Left cardiac atrium (tissue), 4 donors: ENCODE measurements at regions not wholly inside any gene's neighbourhood (a gene's known extent, or its start where the extent isn't known, plus 50 kb on each side); places are given as distances from the start of the nearest gene placed in this dataset.
A peak's percentile ranks its signal among the peaks of the same experiment; 100 is the strongest.
"Not testable (repeated sequence)": the region's sequence is repeated elsewhere in the genome, so short reads cannot be mapped to it uniquely, and the experiment has no call there.

Experiments
- ATAC-seq, 2 donors: fragments of 200-7000 bp; cut with Tn5 transposase; one replicate each; pipeline ENCODE4 v1.9.1; 2020; ENCODE audit warnings: mild to moderate bottlenecking in 2 of 2, moderate library complexity in 2 of 2
- DNase-seq: peaks from one replicate; pipeline ENCODE4 v3.0.0-alpha.2; 2020
- intact Hi-C, 2 donors: fragments of 100-400 bp; cut with DNase I; formaldehyde crosslinking; loops; one replicate each; pipeline versions ENCODE4 v1.14.1 to v1.15.1; 2022 to 2023
- donor health status: DM: no; HTN: yes; CAD: no.
- donor health status: DM: no; HTN: yes; CAD: no; lungs with severe emphysema.
- donor health status: DM: yes; HTN: yes; CAD: no.
- donor health status: Dilated cardiomyopathy.

- intact Hi-C loops, ATAC-seq, DNase-seq: not testable (repeated sequence)
Measured at GRCh38 chr1:101600615-101601014, 363.8 kb downstream of the S1PR1 start.

DNA sequence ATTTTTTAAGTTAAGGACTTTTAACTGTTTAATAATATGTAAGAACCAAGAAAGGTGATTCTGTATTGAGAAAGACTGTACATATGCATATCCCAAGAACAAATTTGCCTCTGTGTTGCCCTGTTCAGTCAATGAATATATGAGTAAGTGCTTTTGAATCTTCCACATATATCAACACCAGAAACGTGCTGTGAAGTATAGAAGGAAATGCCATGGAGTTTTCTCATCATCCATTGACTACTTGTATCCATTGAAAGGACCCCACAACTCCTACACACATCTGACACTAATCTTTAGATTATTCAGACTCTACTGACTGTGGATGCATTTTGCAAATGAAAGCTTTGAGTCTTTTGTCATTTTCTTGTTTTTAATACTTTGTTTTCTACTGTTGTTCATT is 366.9 kb downstream of the S1PR1 start:
- no peak for DNase-seq
- intact Hi-C loops: no loop called here
- ATAC-seq: no peak

DNA sequence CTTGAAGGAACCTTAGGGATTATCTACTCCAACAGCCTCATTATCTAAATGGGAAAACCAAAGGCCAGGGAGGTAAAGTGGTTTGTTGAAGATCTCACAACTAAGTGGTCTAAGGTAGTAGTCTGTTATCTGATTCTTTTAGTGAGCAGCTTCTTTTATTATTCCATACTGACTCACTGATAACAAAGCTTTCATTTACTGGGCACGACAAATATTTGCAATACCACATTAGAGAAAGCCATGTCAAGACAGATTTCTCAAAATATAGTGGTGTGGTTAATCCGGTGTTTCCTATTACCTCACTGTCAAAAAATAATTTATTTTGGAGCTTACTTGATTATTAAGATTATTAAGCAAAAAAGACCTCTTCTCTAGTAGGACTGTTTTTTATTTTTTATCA is 369.1 kb downstream of the S1PR1 start:
- DNase-seq (no peak), ATAC-seq (no peak)
- intact Hi-C loops: no loop called here

GRCh38 chr1:101613546-101613945 is 376.7 kb downstream of the S1PR1 start:
- ATAC-seq (no peak), DNase-seq (no peak)
- intact Hi-C loops: no loop called here

- intact Hi-C loops: no loop called here
- ATAC-seq: no peak
- no peak for DNase-seq
Measured at GRCh38 chr1:101618900-101619299, 377.8 kb downstream of the OLFM3 start.

DNA sequence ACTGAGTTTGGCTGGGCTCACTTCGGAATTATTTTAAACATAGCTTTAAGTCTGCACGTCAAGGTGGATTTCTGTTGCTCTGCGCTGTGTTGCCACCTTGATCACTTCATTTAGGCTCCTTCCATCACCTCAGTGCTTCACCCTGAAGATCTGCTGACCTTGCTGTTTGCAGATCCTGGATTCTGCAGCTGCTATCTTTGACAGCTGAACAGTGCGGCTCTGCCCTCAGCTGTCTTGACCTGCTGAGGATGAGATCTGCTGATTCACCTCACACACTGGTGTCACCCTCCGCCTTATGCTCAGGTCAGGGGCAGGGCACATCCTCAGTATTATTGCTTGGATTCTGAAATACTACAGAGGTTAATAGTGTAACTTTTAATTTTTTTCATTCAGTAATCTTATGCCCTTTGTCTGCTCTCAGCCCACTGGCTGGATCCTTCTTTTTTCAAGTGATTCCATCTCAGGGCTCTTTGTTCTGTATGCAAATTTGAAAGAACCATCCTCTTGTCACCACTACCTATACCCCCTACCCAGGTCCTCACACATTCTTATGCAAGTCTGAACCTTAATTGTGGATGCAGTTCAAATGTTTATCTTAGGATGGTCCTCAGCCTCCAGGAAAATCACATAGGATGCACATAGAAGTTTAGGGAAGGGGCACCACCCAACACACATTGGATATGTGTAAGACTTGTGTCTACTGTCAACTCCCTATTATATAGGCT is 364.0 kb downstream of the OLFM3 start:
- ATAC-seq (no peak), DNase-seq (no peak)
- intact Hi-C loops: no loop called here

- no peak for ATAC-seq
- no peak for DNase-seq
- intact Hi-C loops: no loop called here
Measured at GRCh38 chr1:101645810-101646209, 350.9 kb downstream of the OLFM3 start.

DNA sequence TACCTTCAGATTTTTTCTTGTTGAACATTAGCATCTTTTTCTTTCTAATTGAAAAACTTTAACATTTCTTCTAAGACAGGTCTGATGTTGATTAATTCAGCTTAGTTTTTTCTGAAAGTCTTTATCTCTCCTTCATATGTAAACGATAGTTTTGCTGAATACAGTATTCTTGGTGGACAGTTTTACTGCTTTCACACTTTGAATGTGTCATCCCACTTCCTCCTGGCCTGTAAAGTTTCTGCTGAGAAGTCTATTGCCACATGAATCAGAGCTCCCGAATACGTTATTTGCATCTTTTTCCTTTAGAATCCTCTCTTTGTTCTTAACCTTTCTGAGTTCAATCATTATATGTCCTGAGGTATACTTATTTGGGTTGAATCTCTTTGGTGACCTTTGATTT is 344.2 kb downstream of the OLFM3 start:
- no peak for ATAC-seq
- intact Hi-C loops: loop anchor here in 1 of 2 donors (5.0 kb wide), 1 partner anchor 540 kb away; no protein-coding TSS in a partner anchor
- DNase-seq: no peak

GRCh38 chr1:101653482-101653946 is 343.2 kb downstream of the OLFM3 start:
- ATAC-seq: no peak
- DNase-seq: no peak
- intact Hi-C loops: loop anchor here in 1 of 2 donors (5.0 kb wide), 1 partner anchor 539 kb away; no protein-coding TSS in a partner anchor

- intact Hi-C loops: no loop called here
- ATAC-seq (no peak), DNase-seq (no peak)
Measured at GRCh38 chr1:101664726-101665125, 332.0 kb downstream of the OLFM3 start.

DNA sequence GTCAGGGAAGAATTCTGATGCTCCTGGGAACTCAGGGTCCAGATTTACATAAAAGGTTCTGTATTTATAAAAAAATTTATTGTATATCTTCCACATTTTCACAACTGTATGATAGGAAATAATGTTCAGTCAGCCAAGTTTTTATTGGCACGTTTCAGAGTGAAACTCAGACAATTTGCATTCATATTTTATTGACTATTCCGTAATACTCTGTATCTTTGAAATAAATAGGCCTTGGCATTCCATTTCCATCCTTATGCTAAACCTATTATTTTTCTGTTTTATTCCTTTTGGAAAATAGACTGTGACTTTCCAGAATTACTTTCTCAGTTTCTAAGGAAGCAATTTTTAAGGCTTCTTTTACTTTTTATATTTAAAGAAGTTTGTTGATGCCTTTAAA is 329.0 kb downstream of the OLFM3 start:
- intact Hi-C loops: no loop called here
- ATAC-seq: no peak
- DNase-seq: no peak

DNA sequence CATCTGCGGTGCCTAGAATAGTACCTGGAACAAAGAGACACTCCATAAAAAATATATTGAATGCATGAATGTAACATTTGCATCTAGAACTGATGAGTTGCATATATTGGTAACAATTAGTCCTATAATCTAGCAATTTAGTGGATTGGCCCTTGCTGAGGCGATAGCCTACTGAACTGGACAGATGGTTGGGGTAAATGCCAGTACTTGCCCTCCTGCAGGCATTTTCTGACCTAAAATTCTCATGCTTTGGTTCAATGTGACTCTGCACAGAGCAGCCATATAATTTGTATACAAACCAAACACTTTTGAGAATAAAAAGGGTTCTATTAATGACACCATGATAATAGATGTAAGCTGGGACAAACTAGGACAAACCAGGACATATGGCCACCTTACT is 313.6 kb downstream of the OLFM3 start:
- no peak for ATAC-seq

GRCh38 chr1:101683561-101683960 is 313.2 kb downstream of the OLFM3 start:
- DNase-seq (no peak), ATAC-seq (peak in 1 of 2 donors; percentile 86)
- intact Hi-C loops: no loop called here

More for the DNA sequence above, 313.6 kb downstream of the OLFM3 start:
- intact Hi-C loops: no loop called here
- DNase-seq: no peak

- intact Hi-C loops: no loop called here
- ATAC-seq (no peak), DNase-seq (no peak)
Measured at GRCh38 chr1:101697072-101697471, 299.7 kb downstream of the OLFM3 start.

DNA sequence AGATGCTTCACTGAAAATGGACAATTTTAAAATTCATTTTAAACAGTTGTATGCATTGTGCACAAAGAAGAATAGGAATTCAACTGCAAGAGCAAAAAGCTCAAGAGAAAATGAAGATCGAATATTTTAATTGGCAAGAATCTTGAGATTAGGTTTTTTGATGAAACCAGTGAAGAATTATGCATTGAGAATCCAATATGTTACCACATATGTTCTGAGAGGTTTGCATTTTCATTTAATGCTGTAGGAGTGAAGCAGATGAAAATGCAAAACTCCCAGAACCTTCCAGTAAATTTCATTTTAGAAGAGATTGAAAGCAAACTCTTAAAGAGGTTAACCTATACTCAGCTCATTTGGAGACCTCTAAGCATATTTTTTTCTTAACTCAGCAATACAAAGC is 298.0 kb downstream of the OLFM3 start:
- ATAC-seq (no peak), DNase-seq (no peak)
- intact Hi-C loops: no loop called here

DNA sequence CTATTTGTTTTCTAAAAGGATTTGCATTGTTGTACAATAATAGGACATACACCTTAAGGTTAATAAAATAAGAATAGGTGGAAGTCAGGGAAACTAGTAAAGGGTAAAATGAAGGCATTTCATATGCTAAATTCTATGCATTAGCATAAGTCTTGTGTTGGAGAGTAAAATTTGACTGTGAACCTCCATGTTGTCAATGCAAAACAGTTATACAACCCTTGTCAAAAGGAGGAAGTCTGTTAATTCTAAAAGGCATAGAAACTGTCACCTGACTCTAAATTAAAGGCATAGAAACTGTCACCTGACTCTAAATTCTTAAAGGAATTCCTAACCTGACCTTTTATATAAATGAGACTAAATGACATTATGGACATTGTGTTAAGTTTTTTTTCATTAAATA is 291.8 kb downstream of the OLFM3 start:
- DNase-seq (no peak), ATAC-seq (no peak)
- intact Hi-C loops: no loop called here

- intact Hi-C loops: no loop called here
- ATAC-seq: no peak
Measured at GRCh38 chr1:101706366-101706765, 290.4 kb downstream of the OLFM3 start.

DNA sequence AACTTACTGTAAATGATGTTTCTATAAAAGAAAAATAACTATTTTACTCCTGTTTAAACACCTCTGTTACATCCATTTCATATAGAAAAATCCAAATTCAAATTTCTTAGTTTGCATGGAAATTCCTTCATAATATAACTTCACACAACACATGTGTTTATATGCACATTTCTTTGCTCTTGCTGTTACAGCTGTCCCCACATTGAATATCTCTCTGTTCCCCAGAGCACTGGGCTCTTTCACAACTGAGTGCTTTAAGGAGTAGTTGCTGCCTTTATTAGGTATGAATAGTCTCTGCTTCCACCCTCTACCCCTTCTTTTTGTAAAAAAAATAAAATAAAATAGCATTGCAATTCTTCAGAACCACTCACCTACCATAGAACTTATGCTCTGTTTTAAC is 287.0 kb downstream of the OLFM3 start:
- ATAC-seq: no peak
- intact Hi-C loops: no loop called here
- no peak for DNase-seq

More at GRCh38 chr1:101706366-101706765, 290.4 kb downstream of the OLFM3 start:
- DNase-seq: no peak

- intact Hi-C loops: no loop called here
- ATAC-seq (no peak), DNase-seq (no peak)
Measured at GRCh38 chr1:101713760-101714159, 283.0 kb downstream of the OLFM3 start.

DNA sequence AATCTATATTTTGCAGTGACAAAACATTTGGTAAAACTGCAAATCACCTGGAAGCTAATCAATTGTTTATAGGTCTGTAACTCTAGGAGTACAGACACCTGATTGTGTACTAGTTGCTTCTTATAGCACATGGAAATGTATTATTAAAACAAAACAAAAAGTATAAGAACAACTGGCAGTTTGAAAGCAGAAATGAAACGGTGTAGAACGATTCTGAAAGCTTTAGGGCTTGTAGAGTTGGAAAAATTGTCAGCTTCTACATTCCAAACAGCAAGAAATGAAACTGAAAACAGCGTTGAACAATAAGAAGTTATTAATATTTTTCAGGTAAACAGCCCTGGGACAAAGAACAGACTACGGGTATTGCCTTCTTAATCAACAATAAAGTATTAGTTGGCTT is 273.3 kb downstream of the OLFM3 start:
- intact Hi-C loops: no loop called here
- ATAC-seq (no peak), DNase-seq (no peak)

DNA sequence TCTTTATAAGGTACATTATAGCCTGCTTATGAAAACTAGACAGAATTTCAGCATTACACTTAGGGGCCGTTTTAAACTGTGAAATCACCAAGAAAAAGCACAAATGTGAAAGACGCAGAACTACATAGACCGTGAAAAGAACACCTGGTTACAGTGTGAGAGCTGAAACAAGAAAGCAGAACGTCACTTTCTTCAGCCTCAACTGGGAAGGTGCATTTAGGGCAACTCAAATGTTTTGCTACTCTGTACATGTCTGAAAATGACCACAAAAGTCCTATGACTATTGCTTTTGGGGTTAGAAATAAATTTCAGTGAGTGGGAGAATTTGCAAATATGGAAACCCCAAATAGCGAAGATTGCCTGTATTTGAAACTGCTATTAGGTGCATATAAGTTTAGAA is 268.7 kb downstream of the OLFM3 start:
- DNase-seq: no peak
- intact Hi-C loops: no loop called here
- ATAC-seq: no peak
